T follicular helper cell (primary cell): ENCODE measurements at regions not wholly inside any gene's neighbourhood (a gene's known extent, or its start where the extent isn't known, plus 50 kb on each side); places are given as distances from the start of the nearest gene placed in this dataset.
"Not testable (repeated sequence)": the region's sequence is repeated elsewhere in the genome, so short reads cannot be mapped to it uniquely, and the experiment has no call there.

Experiments used
- DNase-seq: peaks from one replicate; pipeline ENCODE4 v3.0.0-alpha.2; 2020; ENCODE audit warnings: low read depth

GRCh38 chr4:163693211-163693610, 198.7 kb downstream of the TMA16 start:
- no peak for DNase-seq

DNA sequence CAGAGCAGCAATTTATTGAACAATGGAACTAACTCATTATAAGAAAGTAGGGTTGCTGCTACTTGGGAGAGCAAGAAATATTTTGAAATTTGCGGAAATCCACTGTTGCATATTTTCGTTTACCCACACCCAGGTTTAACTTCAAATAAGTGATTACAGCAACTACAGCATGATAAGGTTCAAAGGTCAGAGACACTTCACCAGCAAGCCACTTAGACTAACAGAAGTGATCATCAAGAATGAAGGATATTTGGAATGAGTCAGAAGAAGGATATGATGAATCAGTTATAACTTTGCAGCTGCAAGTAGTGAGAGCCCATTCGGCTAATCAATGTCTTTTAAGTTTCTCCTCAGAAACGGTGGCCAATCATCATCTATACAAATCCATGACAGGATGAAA, 199.3 kb downstream of the TMA16 start:
- DNase-seq, result no peak

- no peak for DNase-seq
Observed at GRCh38 chr4:163694385-163694784, 199.9 kb downstream of the TMA16 start.

- no peak for DNase-seq
Observed at GRCh38 chr4:163697121-163697520, 202.6 kb downstream of the TMA16 start.

DNA sequence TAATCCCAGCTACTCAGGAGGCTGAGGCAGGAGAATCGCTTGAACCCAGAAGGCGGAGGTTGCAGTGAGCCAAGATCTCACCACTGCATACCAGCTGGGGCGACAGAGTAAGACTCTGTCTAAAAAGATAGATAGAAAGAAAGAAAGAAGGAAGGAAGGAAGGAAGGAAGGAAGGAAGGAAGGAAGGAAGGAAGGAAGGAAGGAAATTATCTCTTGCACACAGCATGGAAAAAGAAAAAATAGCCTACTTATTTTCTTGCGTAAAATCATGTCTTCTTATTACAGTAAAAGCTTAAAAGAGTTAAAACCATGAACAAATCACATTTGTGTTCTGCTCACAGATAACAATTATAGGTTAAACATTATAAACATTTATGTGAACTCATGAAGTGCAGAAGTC, 205.9 kb downstream of the TMA16 start:
- DNase-seq, result not testable (repeated sequence)

DNA sequence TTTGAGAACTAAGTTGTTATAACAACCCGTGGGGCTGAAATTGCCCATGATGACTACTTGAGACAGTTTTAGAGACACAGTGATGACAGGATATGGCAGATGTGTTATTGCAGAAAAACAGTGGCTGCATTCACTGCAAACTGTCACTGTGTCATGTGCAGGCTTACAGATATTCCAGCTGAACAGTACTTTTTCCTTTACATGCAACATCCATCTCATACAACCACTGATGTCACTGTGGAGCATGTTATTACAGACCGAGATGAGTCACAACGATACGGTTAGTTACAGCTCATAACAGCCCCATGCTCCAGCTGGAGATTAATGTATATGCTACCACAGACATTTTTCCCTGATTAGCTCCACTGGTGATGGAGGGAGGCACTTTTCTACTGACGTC, 207.4 kb downstream of the TMA16 start:
- no peak for DNase-seq

DNA sequence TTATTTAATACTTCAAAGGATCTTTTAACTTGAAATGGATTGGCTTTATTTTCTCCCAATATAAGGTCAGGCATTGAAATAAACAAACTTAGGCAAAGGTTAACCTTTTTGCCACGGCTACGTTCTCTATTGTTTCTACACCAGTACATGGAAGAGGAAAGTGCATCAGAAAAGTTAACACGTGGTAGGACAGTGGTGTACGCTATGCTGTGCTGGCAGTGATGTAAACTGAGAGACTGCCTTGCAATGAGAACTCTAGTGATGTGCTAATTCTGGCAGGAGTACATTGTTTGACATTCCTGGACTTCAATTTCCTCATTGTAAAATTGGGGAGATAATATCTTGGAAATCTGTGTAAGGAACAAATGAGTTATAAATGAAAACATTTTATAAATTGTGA, 208.2 kb downstream of the TMA16 start:
- DNase-seq, result no peak

- no peak for DNase-seq
Observed at GRCh38 chr4:163703251-163703650, 208.8 kb downstream of the TMA16 start.

- no peak for DNase-seq
Observed at GRCh38 chr4:163707873-163708272, 213.4 kb downstream of the TMA16 start.

DNA sequence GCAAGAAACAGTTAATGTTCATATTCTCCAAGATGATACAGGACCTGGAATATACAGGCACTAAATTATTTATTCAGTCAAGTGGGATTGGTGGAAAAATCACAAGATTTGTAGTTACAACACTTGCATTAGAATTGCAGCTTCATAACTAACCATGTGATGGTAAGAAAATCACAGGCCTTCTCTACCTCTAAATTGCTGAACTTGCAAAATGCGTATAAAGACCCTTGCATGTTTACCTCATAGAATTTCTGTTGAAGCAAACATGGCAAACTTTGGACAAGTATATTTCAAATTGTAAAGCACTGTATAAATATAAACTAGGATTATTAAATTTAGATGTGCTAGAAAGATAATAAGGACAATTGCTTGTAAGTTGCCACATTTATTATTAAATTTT, 215.1 kb downstream of the TMA16 start:
- no peak for DNase-seq

GRCh38 chr4:163710158-163710557, 215.7 kb downstream of the TMA16 start:
- no peak for DNase-seq

DNA sequence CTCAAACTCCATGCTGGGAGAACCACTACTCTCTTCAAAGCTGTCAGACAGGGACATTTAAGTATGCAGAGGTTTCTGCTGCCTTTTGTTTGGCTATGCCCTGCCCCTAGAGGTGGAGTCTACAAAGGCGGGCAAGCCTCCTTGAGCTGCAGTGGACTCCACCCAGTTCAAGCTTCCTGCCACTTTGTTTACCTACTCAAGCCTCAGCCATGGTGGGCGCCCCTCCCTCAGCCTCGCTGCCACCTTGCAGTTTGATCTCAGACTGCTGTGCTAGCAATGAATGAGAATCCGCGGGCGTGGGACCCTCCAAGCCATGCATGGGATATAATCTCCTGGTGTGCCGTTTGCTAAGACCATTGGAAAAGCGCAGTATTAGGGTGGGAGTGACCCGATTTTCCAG, 230.0 kb downstream of the TMA16 start:
- DNase-seq, result not testable (repeated sequence)

- DNase-seq, result no peak
Observed at GRCh38 chr4:163726641-163727040, 232.2 kb downstream of the TMA16 start.

GRCh38 chr4:163731071-163731470, 236.6 kb downstream of the TMA16 start:
- no peak for DNase-seq

DNA sequence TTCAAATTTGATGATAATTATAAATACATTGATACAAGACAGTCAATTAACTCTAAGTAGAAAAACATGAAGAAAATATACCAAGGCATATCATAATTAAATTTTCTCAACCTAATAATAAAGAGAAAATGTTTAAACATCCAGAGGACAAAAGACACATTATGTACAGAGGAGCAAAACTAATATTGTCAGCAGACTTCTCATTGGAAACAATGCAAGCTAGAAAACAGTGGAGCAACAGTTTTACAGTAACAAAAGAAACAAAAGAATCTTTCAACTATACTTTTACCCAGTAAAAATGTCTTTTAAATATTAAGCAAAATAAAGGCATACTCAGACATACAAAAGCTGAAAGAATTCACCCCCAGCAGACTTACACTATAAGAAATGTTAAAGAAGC, 238.0 kb downstream of the TMA16 start:
- no peak for DNase-seq

- no peak for DNase-seq
Observed at GRCh38 chr4:163736876-163737275, 242.4 kb downstream of the TMA16 start.

DNA sequence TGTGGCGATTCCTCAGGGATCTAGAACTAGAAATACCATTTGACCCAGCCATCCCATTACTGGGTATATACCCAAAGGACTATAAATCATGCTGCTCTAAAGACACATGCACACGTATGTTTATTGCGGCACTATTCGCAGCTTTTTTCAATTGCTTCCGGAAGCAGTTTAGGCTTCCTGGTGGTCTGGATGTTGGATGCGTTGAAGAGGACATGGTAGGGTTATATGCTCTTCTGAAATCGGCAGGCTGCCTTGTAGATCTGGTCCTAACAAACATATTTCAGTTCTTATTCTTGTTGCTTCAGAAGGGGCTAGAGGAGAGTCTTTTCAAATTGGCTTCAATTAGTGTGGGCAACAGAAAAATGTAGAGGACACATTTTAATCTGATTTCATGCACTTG, 243.4 kb downstream of the TMA16 start:
- not testable (repeated sequence) for DNase-seq

DNA sequence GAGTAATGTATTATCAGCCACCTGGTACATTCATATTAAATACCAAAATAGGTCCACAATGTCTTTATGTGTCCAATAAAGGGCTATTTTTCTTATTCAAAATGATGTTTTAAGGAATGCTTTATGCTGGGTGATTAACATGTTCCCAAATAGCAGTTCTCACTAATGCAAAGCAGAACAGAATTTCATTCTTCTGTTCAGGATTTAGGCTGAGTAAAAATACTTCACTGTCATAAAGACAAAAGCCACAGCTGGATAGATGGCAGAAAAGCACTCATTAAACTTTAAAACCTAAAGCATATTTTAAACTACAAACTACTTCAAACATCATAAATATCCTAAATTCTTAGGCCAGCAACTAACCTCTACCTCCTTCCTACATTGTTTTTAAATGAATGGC, 244.0 kb downstream of the TMA16 start:
- DNase-seq, result no peak

- no peak for DNase-seq
Observed at GRCh38 chr4:163744861-163745260, 250.4 kb downstream of the TMA16 start.

- no peak for DNase-seq
Observed at GRCh38 chr4:163747293-163747692, 252.8 kb downstream of the TMA16 start.

DNA sequence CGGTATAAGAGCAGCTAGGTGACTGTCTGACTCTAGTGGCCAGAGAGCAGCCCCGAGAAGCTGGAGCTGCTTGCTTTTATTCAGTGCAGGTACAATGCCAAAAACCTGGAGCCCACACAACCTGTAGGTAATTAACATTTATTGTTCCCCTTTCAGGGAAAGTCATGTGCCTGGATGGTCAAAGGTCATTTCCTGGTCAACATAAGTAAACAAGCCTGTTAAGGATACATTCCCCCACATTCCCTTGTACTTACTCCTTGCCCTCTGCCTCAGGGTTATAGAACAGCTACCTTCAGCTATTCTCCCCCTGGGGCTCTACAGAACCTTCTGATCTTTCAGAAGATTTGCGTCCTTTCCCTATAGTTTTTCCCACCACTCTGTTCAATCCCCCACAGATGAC, 253.4 kb downstream of the TMA16 start:
- no peak for DNase-seq

GRCh38 chr4:163748449-163748848, 254.0 kb downstream of the TMA16 start:
- no peak for DNase-seq

GRCh38 chr4:163755013-163755412, 260.5 kb downstream of the TMA16 start:
- DNase-seq, result no peak

DNA sequence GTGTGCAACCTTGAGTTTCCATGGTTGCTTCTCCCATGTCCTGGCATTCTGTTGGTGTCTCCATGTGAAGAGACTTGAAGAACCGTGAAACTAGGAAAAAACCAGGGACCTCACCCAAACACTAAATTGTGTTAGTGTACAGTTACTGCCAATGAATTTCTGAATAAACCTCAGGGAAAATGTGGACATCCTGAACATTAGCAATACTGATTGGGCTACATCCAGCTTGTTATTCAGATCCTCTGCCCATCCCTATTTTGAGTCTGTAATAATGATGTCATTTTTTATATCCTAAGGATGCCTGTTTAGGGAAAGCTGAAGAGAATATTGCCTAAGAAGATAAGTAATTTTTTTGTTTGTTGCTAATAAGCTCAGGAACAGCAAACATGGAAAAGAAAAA, 262.7 kb downstream of the TMA16 start:
- DNase-seq, result no peak

GRCh38 chr4:163758032-163758431, 263.5 kb downstream of the TMA16 start:
- DNase-seq, result no peak
